ENCODE measurements at regions not wholly inside any gene's neighbourhood (a gene's known extent, or its start where the extent isn't known, plus 50 kb on each side); places are given as distances from the start of the nearest gene placed in this dataset.
"Not testable (repeated sequence)": the region's sequence is repeated elsewhere in the genome, so short reads cannot be mapped to it uniquely, and the experiment has no call there.

DNA sequence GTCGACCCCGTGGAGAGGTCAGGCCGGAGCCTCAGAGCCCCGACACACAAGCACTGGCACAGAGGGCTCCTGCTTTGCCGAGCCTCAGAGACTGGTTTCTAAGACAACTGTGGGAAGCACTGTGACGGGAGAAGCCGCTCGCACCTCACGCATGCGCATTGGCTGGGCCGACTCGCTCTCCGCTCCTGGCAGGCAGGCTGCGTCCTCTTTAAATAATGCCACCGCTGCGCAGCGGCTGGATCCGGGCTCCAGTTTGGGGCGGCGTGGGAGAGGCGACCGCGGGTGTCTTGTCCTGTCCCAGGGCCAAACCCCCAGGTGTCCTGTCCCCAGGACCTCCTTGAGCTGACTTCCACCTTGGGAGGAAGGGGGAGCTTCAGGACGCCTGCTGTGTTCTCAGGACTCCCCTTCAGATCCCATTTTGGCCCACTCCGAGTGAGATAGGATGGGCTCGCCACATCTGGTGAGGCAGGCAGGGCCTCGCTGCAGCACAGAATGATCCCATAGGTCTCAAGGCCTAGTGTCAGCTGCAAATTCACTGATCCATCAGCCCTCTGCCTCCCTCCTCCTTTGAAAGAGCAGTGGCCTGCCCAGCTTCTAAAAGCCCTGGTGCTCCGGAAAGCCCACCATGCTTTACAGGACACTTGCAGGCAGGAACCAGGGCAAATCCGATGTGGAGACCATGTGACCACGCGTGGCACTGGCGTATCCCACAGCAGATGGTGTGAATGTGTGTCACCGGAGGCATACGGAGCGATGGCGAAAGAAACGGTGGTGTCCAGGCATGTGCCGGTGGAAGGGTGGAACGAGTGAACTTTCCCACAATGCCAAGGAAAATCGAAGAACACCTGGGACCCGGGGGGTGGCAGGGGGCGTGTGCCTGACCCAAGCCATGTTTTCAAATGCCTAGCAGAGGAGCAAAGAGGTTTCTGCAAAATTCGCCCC is 169.3 kb upstream of the ZNF337 start:
- intact Hi-C loops (cut with micrococcal nuclease): loop anchor here (5.0 kb wide), 1 partner anchor 459 kb away; the partner anchor contains the start of gene GINS1

GRCh38 chr20:25864963-25865714 is 168.5 kb upstream of the ZNF337 start:
- intact Hi-C loops (cut with micrococcal nuclease): loop anchor here (5.0 kb wide), 1 partner anchor 458 kb away; the partner anchor contains the start of gene GINS1

GRCh38 chr20:25864326-25864962 is 167.8 kb upstream of the ZNF337 start:
- intact Hi-C loops (cut with micrococcal nuclease): no loop called here

GRCh38 chr20:25863536-25864325 is 167.1 kb upstream of the ZNF337 start:
- intact Hi-C loops (cut with micrococcal nuclease): loop anchor here (2.0 kb wide), 1 partner anchor 241 kb away; no protein-coding TSS in a partner anchor

GRCh38 chr20:25862967-25863530 is 166.4 kb upstream of the ZNF337 start:
- intact Hi-C loops (cut with micrococcal nuclease): loop anchor here (2.0 kb wide), 1 partner anchor 240 kb away; no protein-coding TSS in a partner anchor

DNA sequence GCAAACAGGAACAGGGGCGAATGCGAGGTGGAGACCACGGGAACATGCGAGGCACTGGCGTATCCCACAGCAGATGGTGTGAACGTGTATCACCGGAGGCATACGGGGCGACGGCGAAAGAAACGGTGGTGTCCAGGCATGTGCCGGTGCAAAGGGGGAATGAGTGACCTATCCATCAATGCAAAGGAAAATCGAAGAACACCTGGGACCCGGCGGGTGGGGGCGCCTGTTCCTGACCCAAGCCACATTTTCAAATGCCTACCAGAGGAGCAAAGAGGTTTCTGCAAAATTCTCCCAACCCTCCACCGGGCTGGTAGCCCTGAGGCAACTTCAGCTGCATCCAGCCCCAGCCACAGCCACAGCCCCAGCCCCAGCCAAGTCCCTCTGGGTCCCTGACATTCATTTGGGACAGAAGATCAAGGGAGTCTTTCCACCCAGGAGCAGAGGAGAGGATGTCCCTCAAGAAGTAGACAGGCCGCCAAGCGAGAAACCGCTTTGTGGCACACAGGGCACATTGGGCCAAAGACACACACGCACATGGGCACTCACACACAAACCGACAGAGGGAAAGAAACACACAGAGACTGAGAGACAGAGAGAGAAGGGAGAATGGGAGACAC is 164.0 kb upstream of the ZNF337 start:
- intact Hi-C loops (cut with micrococcal nuclease): loop anchor here (1.0 kb wide), 1 partner anchor 8 kb away; no protein-coding TSS in a partner anchor

DNA sequence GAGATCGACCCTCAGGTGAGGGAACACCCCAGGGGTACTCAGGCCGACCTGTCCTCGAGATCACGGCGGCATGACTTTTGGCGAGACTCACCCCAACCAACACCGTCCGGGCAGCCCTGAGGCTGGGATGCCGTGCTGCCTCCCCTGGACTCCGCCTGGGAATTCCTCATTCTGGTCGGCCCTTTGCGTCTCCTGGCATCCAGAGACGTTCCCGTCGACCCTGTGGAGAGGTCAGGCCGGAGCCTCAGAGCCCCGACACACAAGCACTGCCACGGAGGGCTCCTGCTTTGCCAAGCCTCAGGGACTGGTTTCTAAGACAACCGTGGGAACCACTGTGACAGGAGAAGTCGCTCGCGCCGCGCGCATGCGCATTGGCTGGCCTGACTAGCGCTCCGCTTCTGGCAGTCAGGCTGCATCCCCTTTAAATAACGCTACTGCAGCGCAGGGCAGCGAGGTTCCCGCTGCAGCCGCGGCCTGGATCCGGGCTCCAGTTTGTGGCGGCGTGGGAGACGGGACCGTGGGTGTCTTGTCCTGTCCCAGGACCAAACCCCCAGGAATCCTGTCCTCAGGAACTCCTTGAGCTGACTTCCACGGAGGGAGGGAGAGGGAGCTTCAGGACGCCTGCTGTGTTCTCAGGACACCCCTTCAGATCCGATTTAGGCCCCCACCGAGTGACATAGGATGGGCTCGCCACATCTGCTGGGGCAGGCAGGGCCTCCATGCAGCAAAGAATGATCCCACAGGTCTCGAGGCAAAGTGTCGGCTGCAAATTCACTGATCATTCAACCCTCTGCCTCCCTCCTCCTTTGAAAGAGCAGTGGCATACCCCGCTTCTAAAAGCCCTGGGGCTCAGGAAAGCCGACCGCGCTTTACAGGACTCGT is 163.2 kb upstream of the ZNF337 start:
- intact Hi-C loops (cut with micrococcal nuclease): loop anchor here (1.0 to 2.0 kb wide), 2 partner anchors 8 to 163 kb away; partner anchors contain the start of gene ZNF337

DNA sequence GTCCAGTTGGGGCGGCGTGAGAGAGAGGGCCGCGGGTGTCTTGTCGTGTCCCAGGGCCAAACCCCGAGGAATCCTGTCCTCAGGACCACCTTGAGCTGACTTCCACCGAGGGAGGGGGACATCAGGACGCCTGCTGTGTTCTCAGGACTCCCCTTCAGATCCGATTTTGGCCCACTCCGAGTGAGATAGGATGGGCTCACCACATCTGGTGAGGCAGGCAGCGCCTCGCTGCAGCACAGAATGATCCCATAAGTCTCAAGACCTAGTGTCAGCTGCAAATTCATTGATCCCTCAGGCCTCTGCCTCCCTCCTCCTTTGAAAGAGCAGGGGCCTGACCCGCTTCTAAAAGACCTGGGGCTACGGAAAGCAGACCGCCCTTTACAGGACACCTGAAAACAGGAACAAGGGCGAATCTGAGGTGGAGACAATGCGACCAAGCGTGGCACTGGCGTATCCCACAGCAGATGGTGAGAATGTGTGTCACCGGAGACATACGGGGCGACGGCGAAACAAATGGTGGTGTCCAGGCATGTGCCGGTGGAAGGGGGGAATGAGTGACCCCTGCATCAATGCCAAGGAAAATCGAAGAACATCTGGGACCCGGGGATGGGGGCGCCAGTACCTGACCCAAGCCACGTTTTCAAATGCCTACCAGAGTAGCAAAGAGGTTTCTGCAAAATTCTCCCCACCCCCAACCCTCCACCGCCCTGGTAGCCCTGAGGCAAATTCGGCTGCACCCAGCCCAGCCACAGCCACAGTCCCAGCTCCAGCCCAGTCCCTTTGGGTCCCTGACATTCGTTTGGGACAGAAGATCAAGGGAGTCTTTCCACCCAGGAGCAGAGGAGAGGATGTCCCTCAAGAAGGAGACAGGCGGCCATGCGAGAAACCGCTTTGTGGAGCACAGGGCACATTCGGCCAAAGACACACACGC is 162.1 kb upstream of the ZNF337 start:
- intact Hi-C loops (cut with micrococcal nuclease): loop anchor here (2.0 kb wide), 1 partner anchor 162 kb away; the partner anchor contains the start of gene ZNF337

DNA sequence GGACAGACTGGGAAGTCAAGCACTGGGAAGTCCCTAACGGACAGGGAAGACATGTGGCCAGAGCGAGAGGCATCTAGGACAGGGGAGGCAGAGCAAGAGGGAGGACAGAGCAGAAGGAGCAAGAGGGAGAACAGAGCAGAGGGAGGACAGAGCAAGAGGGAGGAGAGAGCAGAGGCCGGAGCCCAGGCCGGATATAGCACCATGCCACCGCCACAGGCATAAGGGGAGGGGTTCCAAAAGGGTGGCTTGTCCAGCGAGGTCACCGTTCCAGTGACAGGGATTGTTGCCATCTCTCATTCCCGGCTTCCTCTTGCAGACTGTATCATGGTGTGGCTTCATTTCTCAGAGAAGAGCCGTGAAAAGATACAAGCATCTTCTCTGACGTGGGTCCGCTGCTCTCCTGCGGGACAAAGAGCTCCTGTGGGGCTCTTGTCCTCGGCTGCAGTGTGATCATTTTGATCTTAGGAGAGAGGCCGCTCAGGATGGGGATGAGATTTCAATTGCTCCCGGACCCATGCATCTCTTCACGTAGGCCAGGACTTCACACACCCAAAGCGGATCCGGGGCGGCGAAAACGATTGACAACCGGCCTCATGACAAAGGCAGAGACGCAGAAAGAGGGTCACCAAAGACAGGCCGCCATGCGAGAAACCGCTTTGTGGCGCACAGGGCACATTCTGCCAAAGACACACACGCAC is 160.6 kb upstream of the ZNF337 start:
- intact Hi-C loops (cut with micrococcal nuclease): not testable (repeated sequence)

- intact Hi-C loops (cut with micrococcal nuclease): no loop called here
Measured at GRCh38 chr20:25856256-25856884, 159.7 kb upstream of the ZNF337 start.

DNA sequence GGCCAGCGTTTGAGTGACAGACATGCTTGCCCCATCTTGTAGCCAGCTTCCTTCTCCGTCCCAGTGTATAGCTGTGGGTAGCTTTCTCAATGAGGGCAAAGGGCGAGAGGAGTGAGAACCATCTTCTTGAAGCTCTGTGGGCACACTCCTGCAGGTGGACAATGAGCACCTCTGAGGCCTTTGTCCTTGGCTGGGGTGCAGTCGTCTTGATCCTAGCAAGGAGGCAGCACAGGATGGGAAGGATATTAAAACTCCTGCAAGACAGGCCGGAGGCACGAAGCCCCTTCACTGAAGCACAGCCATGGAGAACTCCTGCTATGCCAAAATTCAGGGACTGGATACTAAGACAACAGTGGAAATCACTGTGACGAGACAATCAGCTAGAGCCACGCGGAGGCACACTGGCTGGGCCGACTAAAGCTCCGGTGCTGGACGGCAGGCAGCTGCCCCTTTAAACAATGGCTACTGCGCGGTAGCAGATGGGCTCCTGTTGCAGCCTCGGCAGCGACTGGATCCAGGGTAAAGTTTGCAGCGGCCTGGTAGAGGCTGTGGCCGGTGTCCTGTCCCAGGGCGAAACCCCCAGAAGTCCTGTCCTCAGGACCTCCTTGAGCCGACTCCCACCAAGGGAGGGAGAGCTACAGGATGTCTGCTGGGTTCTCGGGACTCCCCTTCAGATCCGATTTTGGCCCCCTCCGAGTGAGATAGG is 159.0 kb upstream of the ZNF337 start:
- intact Hi-C loops (cut with micrococcal nuclease): not testable (repeated sequence)

DNA sequence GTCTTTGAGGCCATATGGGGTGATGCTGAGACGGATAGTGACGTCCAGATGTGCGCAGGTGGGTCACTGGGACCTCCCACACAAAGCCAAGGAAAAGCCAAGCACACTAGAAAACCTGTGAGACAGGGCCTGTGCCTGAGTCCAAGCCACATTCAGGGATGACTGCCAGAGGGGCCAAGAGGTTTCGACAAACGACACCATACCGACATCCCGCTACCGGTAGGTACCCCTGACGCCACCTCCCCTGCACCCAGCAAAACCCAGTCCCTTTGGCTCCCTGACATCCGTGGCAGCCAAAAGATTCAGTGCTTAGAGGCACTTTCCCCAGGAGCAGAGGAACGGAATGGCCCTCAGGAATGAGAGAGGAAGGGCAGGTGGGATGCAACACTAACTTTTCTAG is 158.0 kb upstream of the ZNF337 start:
- intact Hi-C loops (cut with micrococcal nuclease): not testable (repeated sequence)

GRCh38 chr20:25853718-25854388 is 157.2 kb upstream of the ZNF337 start:
- intact Hi-C loops (cut with micrococcal nuclease): not testable (repeated sequence)

GRCh38 chr20:25852968-25853717 is 156.5 kb upstream of the ZNF337 start:
- intact Hi-C loops (cut with micrococcal nuclease): not testable (repeated sequence)

DNA sequence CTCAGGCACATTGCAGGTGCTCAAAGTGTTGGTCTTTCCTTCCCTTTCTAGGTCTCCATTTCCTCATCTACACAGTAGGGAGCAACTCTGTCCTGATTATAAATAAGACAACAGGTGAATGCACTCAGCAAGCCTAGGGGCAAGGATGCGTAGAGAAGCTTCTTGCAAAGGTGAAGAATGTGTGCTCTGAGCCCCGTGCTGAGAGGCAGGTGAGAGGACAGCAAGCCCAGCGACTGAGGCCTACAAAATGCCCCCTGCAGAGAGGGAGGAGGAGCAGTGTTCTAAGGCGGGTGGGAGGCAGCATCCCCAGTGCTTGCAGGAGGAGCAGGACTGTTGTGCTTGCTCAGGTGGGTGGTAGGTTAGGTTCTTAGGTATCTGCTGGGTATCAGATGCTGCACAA is 153.5 kb upstream of the ZNF337 start:
- intact Hi-C loops (cut with micrococcal nuclease): not testable (repeated sequence)
